ENCODE measurements at regions not wholly inside any gene's neighbourhood (a gene's known extent, or its start where the extent isn't known, plus 50 kb on each side); places are given as distances from the start of the nearest gene placed in this dataset.

GRCh38 chr19:33894787-33895186, 98.1 kb downstream of the KCTD15 start:
- TF ChIP-seq CTCF (IDR thresholded peaks at IDR 0.05; ENCODE audit: insufficient read depth, low read depth, low read length) (no peak), EZH2 (IDR thresholded peaks at IDR 0.05; ENCODE audit: insufficient read depth, low read length) (no peak)
- Mint-ChIP-seq H3K4me3 (ENCODE audit: unreplicated experiment) (no peak overlapping the region), H3K9me3 (ENCODE audit: unreplicated experiment) (peaks cover 15% of the 10 kb centered on the region), H3K4me1 (ENCODE audit: low read depth, unreplicated experiment) (no peaks in the 10 kb centered on the region), H3K27ac (ENCODE audit: unreplicated experiment) (no peak overlapping the region), H3K36me3 (ENCODE audit: low read depth, unreplicated experiment) (no peaks in the 10 kb centered on the region), H3K27me3 (ENCODE audit: low read depth, unreplicated experiment) (peaks cover 26% of the 10 kb centered on the region)
- no peak overlapping the region for H2AFZ ChIP-seq (ENCODE audit: low read depth, low read length)
- H3K9ac ChIP-seq (ENCODE audit: low read length) = no peak overlapping the region
- no peaks in the 10 kb centered on the region for H3K9me3 ChIP-seq (ENCODE audit: insufficient read depth, low read depth, low read length)
- FAIRE-seq = no peak
- no peak for DNase-seq (ENCODE audit: low read depth)
- H4K20me1 ChIP-seq (ENCODE audit: insufficient read depth, low read length) = no peaks in the 10 kb centered on the region
- H3K4me3 ChIP-seq (ENCODE audit: insufficient read depth, low read depth, low read length) = no peak overlapping the region
- H3K27me3 ChIP-seq (ENCODE audit: insufficient read depth, low read length) = no peaks in the 10 kb centered on the region
- H3K4me1 ChIP-seq (ENCODE audit: insufficient read depth, low read length) = no peaks in the 10 kb centered on the region
- no peaks in the 10 kb centered on the region for H3K36me3 ChIP-seq (ENCODE audit: insufficient read depth, low read length)
- H3K79me2 ChIP-seq (ENCODE audit: insufficient read depth, low read length) = no peaks in the 10 kb centered on the region
- no peak overlapping the region for H3K27ac ChIP-seq (ENCODE audit: low read depth, low read length)
- no peak overlapping the region for H3K4me2 ChIP-seq (ENCODE audit: low read length)

- Histone ChIP-seq H3K4me3 (ENCODE audit: insufficient read depth, low read depth, low read length) (no peak overlapping the region), H3K9me3 (ENCODE audit: insufficient read depth, low read depth, low read length) (no peaks in the 10 kb centered on the region), H2AFZ (ENCODE audit: low read depth, low read length) (no peak overlapping the region), H4K20me1 (ENCODE audit: insufficient read depth, low read length) (no peaks in the 10 kb centered on the region), H3K27ac (ENCODE audit: low read depth, low read length) (no peak overlapping the region), H3K79me2 (ENCODE audit: insufficient read depth, low read length) (no peaks in the 10 kb centered on the region), H3K27me3 (ENCODE audit: insufficient read depth, low read length) (no peaks in the 10 kb centered on the region), H3K4me2 (ENCODE audit: low read length) (no peak overlapping the region), H3K4me1 (ENCODE audit: insufficient read depth, low read length) (no peaks in the 10 kb centered on the region), H3K9ac (ENCODE audit: low read length) (no peak overlapping the region), H3K36me3 (ENCODE audit: insufficient read depth, low read length) (no peaks in the 10 kb centered on the region)
- DNase-seq (ENCODE audit: low read depth) (no peak), FAIRE-seq (no peak)
- peaks cover 26% of the 10 kb centered on the region for H3K27me3 Mint-ChIP-seq (ENCODE audit: low read depth, unreplicated experiment)
- TF ChIP-seq CTCF (IDR thresholded peaks at IDR 0.05; ENCODE audit: insufficient read depth, low read depth, low read length) (no peak), EZH2 (IDR thresholded peaks at IDR 0.05; ENCODE audit: insufficient read depth, low read length) (no peak)
- no peak overlapping the region for H3K4me3 Mint-ChIP-seq (ENCODE audit: unreplicated experiment)
- H3K9me3 Mint-ChIP-seq (ENCODE audit: unreplicated experiment) = peaks cover 13% of the 10 kb centered on the region
- H3K36me3 Mint-ChIP-seq (ENCODE audit: low read depth, unreplicated experiment) = no peaks in the 10 kb centered on the region
- no peak overlapping the region for H3K27ac Mint-ChIP-seq (ENCODE audit: unreplicated experiment)
- H3K4me1 Mint-ChIP-seq (ENCODE audit: low read depth, unreplicated experiment) = no peaks in the 10 kb centered on the region
These were observed 98.7 kb downstream of the KCTD15 start for GRCh38 chr19:33895366-33895765.

GRCh38 chr19:33898062-33898677, 101.5 kb downstream of the KCTD15 start:
- DNase-seq (ENCODE audit: low read depth) = no peak
- Mint-ChIP-seq H3K36me3 (ENCODE audit: low read depth, unreplicated experiment) (no peaks in the 10 kb centered on the region), H3K27ac (ENCODE audit: unreplicated experiment) (no peak overlapping the region), H3K9me3 (ENCODE audit: unreplicated experiment) (peaks cover 9% of the 10 kb centered on the region), H3K27me3 (ENCODE audit: low read depth, unreplicated experiment) (peaks cover 21% of the 10 kb centered on the region), H3K4me3 (ENCODE audit: unreplicated experiment) (no peak overlapping the region), H3K4me1 (ENCODE audit: low read depth, unreplicated experiment) (no peaks in the 10 kb centered on the region)
- no peaks in the 10 kb centered on the region for H3K79me2 ChIP-seq (ENCODE audit: insufficient read depth, low read length)
- FAIRE-seq = no peak
- TF ChIP-seq EZH2 (IDR thresholded peaks at IDR 0.05; ENCODE audit: insufficient read depth, low read length) = no peak
- TF ChIP-seq CTCF (IDR thresholded peaks at IDR 0.05; ENCODE audit: insufficient read depth, low read depth, low read length) = no peak
- H3K4me2 ChIP-seq (ENCODE audit: low read length) = no peak overlapping the region
- H3K27ac ChIP-seq (ENCODE audit: low read depth, low read length) = no peak overlapping the region
- no peaks in the 10 kb centered on the region for H3K27me3 ChIP-seq (ENCODE audit: insufficient read depth, low read length)
- no peaks in the 10 kb centered on the region for H3K9me3 ChIP-seq (ENCODE audit: insufficient read depth, low read depth, low read length)
- no peak overlapping the region for H3K9ac ChIP-seq (ENCODE audit: low read length)
- H2AFZ ChIP-seq (ENCODE audit: low read depth, low read length) = no peak overlapping the region
- H3K4me1 ChIP-seq (ENCODE audit: insufficient read depth, low read length) = no peaks in the 10 kb centered on the region
- H4K20me1 ChIP-seq (ENCODE audit: insufficient read depth, low read length) = no peaks in the 10 kb centered on the region
- no peaks in the 10 kb centered on the region for H3K36me3 ChIP-seq (ENCODE audit: insufficient read depth, low read length)
- H3K4me3 ChIP-seq (ENCODE audit: insufficient read depth, low read depth, low read length) = no peak overlapping the region

All from astrocyte (in vitro differentiated cells and primary cell).